HG03460 (cell line): ENCODE measurements at regions not wholly inside any gene's neighbourhood (a gene's known extent, or its start where the extent isn't known, plus 50 kb on each side); places are given as distances from the start of the nearest gene placed in this dataset.

Experiments used
- ATAC-seq: cut with Tn5 transposase; IDR thresholded peaks from one replicate; pipeline ENCODE4 v1.9.1; 2021; ENCODE audit not compliant: unreplicated experiment

GRCh38 chr11:80061056-80061455, 620.2 kb upstream of the TENM4 start:
- ATAC-seq = no peak

- ATAC-seq = no peak
Observed at GRCh38 chr11:80054582-80055165, 613.8 kb upstream of the TENM4 start.

GRCh38 chr11:80048513-80048912, 607.7 kb upstream of the TENM4 start:
- ATAC-seq = no peak

GRCh38 chr11:80041136-80042000, 600.5 kb upstream of the TENM4 start:
- ATAC-seq = no peak

GRCh38 chr11:80034801-80035200, 594.0 kb upstream of the TENM4 start:
- no peak for ATAC-seq

GRCh38 chr11:80031014-80031600, 590.3 kb upstream of the TENM4 start:
- no peak for ATAC-seq

- no peak for ATAC-seq
Observed at GRCh38 chr11:80028998-80029397, 588.2 kb upstream of the TENM4 start.

- no peak for ATAC-seq
Observed at GRCh38 chr11:80024119-80024518, 583.3 kb upstream of the TENM4 start.

- ATAC-seq = no peak
Observed at GRCh38 chr11:80023386-80023785, 582.6 kb upstream of the TENM4 start.

GRCh38 chr11:80010536-80010935, 569.7 kb upstream of the TENM4 start:
- no peak for ATAC-seq

GRCh38 chr11:80009081-80009480, 568.3 kb upstream of the TENM4 start:
- no peak for ATAC-seq

- no peak for ATAC-seq
Observed at GRCh38 chr11:80007616-80008015, 566.8 kb upstream of the TENM4 start.

- ATAC-seq = no peak
Observed at GRCh38 chr11:79990141-79990540, 549.3 kb upstream of the TENM4 start.

GRCh38 chr11:79982185-79982584, 541.4 kb upstream of the TENM4 start:
- ATAC-seq = no peak

- no peak for ATAC-seq
Observed at GRCh38 chr11:79980916-79981315, 540.1 kb upstream of the TENM4 start.

GRCh38 chr11:79973721-79974617, 533.1 kb upstream of the TENM4 start:
- ATAC-seq = no peak

GRCh38 chr11:79971255-79971654, 530.4 kb upstream of the TENM4 start:
- no peak for ATAC-seq

GRCh38 chr11:79966592-79966991, 525.8 kb upstream of the TENM4 start:
- ATAC-seq = no peak

GRCh38 chr11:79963856-79964645, 523.2 kb upstream of the TENM4 start:
- ATAC-seq = no peak

- ATAC-seq = no peak
Observed at GRCh38 chr11:79960461-79960860, 519.6 kb upstream of the TENM4 start.
